SU-DHL-6 (cell line): ENCODE measurements at regions not wholly inside any gene's neighbourhood (a gene's known extent, or its start where the extent isn't known, plus 50 kb on each side); places are given as distances from the start of the nearest gene placed in this dataset.

Source experiments
- H2AFZ ChIP-seq: fragments of 200-600 bp; sonication (generic); 2 replicates; pipeline ENCODE4 v1.6.1; 2014; ENCODE audit warnings: low read depth, mild to moderate bottlenecking, moderate library complexity, mixed read lengths, antibody characterized with exemption, low read length; ENCODE audit not compliant: severe bottlenecking
- H3F3A ChIP-seq: fragments of 200-600 bp; shearing (Covaris generic); 2 replicates; pipeline ENCODE4 v1.6.0; 2016; ENCODE audit warnings: antibody characterized with exemption, mild to moderate bottlenecking; ENCODE audit not compliant: insufficient read depth
- H3K27ac ChIP-seq: fragments of 200-600 bp; sonication (generic); 2 replicates; pipeline ENCODE4 v1.5.1; 2016; ENCODE audit warnings: low read depth, mild to moderate bottlenecking, low read length, moderate library complexity, mixed read lengths
- H3K27me3 ChIP-seq: fragments of 200-600 bp; sonication (generic), shearing (Covaris generic); 2 replicates; pipeline ENCODE4 v1.6.0; 2014; ENCODE audit warnings: mild to moderate bottlenecking, low read length
- H3K36me3 ChIP-seq: fragments of 200-600 bp; sonication (generic); 2 replicates; pipeline ENCODE4 v1.6.1; 2014; ENCODE audit warnings: mild to moderate bottlenecking, low read length, mixed read lengths
- H3K4me2 ChIP-seq: fragments of 300-600, 200-600 bp; shearing (Covaris generic), sonication (generic); 2 replicates; pipeline ENCODE4 v1.6.0; 2014; ENCODE audit warnings: low read length, low read depth, mild to moderate bottlenecking; ENCODE audit not compliant: poor library complexity, severe bottlenecking
- H3K4me3 ChIP-seq: fragments of 200-600 bp; sonication (generic); 2 replicates; pipeline ENCODE4 v1.5.1; 2014; ENCODE audit warnings: antibody characterized with exemption, low read length, mild to moderate bottlenecking, mixed read lengths; ENCODE audit not compliant: insufficient read depth, poor library complexity, severe bottlenecking
- H3K79me2 ChIP-seq: fragments of 200-600 bp; sonication (generic); 2 replicates; pipeline ENCODE4 v1.6.1; 2014; ENCODE audit warnings: mild to moderate bottlenecking, low read length, moderate library complexity; ENCODE audit not compliant: insufficient read depth
- H3K9ac ChIP-seq: fragments of 200-600 bp; sonication (generic); 2 replicates; pipeline ENCODE4 v1.7.0; 2014; ENCODE audit warnings: mild to moderate bottlenecking, low read length
- H3K9me2 ChIP-seq: fragments of 200-600 bp; sonication (generic); replicated peaks from 2 replicates; pipeline ENCODE4 v1.6.1; 2014; ENCODE audit warnings: low read length; ENCODE audit not compliant: insufficient read depth
- H3K9me3 ChIP-seq: fragments of 200-600 bp; sonication (generic); 2 replicates; pipeline ENCODE4 v1.6.1; 2014; ENCODE audit warnings: low read length, mixed read lengths; ENCODE audit not compliant: insufficient read depth
- H4K20me1 ChIP-seq: fragments of 200-600 bp; sonication (generic); 2 replicates; pipeline ENCODE4 v1.6.1; 2014; ENCODE audit warnings: low read depth, mild to moderate bottlenecking, antibody characterized with exemption, low read length, moderate library complexity, mixed read lengths
- CTCF ChIP-seq: fragments of 200-600 bp; sonication (generic); IDR thresholded peaks from one replicate; pipeline ENCODE4 v1.5.1; 2017; ENCODE audit warnings: antibody characterized with exemption, mild to moderate bottlenecking, low read length, moderate library complexity; ENCODE audit not compliant: insufficient read depth, poor library complexity, severe bottlenecking
- EZH2phosphoT487 ChIP-seq: fragments of 200-600 bp; sonication (generic), shearing (Covaris generic); conservative IDR thresholded peaks from 2 replicates; pipeline ENCODE4 v1.6.1; 2018; ENCODE audit warnings: mild to moderate bottlenecking, antibody characterized with exemption, low read length, moderate library complexity, mixed read lengths

DNA sequence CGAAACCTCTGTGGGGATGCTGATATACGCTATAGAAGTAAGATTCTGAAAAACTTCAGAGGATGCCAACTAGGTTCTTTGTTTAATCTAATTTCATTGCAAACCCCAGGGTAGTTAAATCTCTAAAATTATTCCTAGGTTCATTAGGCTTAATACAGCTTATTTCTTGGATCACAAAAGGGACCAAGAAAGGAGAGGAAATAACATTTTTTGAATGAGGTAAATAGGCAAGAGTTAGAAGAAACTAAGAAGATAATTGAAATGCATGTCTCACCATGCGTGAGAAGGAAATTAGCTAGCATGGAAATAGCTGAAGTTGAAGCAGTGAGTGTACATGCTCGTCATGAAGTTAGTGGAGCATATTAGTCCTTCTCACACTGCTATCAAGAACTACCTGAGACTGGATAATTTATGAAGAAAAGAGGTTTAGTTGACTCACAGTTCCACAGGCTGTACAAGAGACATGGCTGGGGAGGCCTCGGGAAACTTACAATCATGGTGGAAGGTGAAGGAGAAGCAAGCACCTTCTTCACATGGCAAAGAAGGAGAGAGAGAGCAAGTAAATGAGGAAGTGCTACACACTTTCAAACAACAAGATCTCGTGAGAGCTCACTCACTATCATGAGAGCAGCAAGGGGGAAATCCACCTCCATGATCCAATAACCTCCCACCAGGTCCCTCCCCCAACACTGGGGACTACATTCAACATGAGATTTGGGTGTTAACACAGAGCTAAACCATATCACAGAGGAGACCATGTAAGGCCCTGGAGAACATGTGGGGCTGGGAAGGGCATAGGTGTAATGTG is 125.1 kb upstream of the OSMR start:
- no peak overlapping the region for H3K27ac ChIP-seq
- no peaks in the 10 kb centered on the region for H3K79me2 ChIP-seq
- no peak overlapping the region for H2AFZ ChIP-seq
- no peaks in the 10 kb centered on the region for H3K9me2 ChIP-seq
- no peaks in the 10 kb centered on the region for H3K9me3 ChIP-seq
- H3K9ac ChIP-seq: no peak overlapping the region
- no peaks in the 10 kb centered on the region for H3K27me3 ChIP-seq
- no peak for TF ChIP-seq CTCF
- TF ChIP-seq EZH2phosphoT487: no peak
- no peak overlapping the region for H3K4me2 ChIP-seq
- no peaks in the 10 kb centered on the region for H3F3A ChIP-seq
- H3K36me3 ChIP-seq: no peaks in the 10 kb centered on the region
- H4K20me1 ChIP-seq: no peaks in the 10 kb centered on the region
- H3K4me3 ChIP-seq: no peak overlapping the region

DNA sequence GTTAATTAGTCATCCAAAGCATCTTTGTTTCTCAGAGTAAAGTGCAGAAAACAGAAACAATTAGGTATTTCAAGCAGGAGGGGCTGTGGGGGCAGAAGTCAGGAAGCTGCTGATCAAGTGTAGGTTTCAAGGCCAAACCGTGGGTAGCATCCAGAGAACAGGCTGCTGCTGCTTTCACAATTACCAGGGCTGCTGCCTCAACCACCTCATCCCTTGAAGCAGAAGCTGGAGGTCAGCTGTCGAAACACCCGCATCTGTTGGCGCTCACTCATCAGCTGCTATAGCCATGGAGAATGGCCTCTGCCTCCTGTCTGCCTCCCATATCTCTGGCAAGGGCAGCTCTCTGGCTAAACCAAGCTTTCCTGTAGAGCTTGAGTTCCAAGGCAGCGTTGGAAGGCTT is 122.9 kb upstream of the OSMR start:
- H3K9me3 ChIP-seq: no peaks in the 10 kb centered on the region
- no peaks in the 10 kb centered on the region for H3K79me2 ChIP-seq
- H3K9ac ChIP-seq: no peak overlapping the region
- H3K4me3 ChIP-seq: no peak overlapping the region
- H3K36me3 ChIP-seq: no peaks in the 10 kb centered on the region
- TF ChIP-seq EZH2phosphoT487 (no peak), CTCF (no peak)
- no peak overlapping the region for H2AFZ ChIP-seq
- H3K4me2 ChIP-seq: no peak overlapping the region
- no peaks in the 10 kb centered on the region for H4K20me1 ChIP-seq
- H3K27ac ChIP-seq: no peak overlapping the region
- no peaks in the 10 kb centered on the region for H3K9me2 ChIP-seq
- no peaks in the 10 kb centered on the region for H3K27me3 ChIP-seq
- H3F3A ChIP-seq: no peaks in the 10 kb centered on the region

DNA sequence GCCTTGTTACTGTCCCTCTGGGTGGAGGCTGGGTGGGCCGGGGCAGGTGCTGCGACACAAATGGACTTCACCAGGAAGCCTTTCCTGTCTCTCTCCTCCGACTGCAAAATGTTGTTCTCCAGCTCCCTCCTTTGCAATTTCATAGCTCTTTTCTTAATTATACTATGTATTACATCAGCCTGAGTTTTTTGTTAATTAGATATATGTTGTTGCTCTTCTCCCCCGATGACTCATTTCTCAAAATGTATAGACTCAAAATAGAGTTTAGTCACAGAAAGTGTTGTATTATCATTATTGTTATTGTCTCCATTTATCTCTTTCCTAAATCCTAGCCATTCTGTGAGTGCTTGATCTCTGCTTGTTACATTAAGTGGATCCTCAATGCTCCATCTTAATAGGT is 122.4 kb upstream of the OSMR start:
- Histone ChIP-seq H3K27me3 (no peaks in the 10 kb centered on the region), H3K79me2 (no peaks in the 10 kb centered on the region), H3K4me2 (no peak overlapping the region), H3F3A (no peaks in the 10 kb centered on the region), H3K9me3 (no peaks in the 10 kb centered on the region), H3K36me3 (no peaks in the 10 kb centered on the region), H3K27ac (no peak overlapping the region), H4K20me1 (no peaks in the 10 kb centered on the region), H3K4me3 (no peak overlapping the region), H3K9ac (no peak overlapping the region), H3K9me2 (no peaks in the 10 kb centered on the region), H2AFZ (no peak overlapping the region)
- no peak for TF ChIP-seq EZH2phosphoT487

GRCh38 chr5:38724301-38725030 is 121.3 kb upstream of the OSMR start:
- Histone ChIP-seq H3K27ac (no peak overlapping the region), H3K79me2 (no peaks in the 10 kb centered on the region), H3K4me3 (no peak overlapping the region), H3K4me2 (no peak overlapping the region), H2AFZ (no peak overlapping the region), H3K9ac (no peak overlapping the region), H3K36me3 (no peaks in the 10 kb centered on the region), H3K27me3 (no peaks in the 10 kb centered on the region), H3K9me3 (no peaks in the 10 kb centered on the region), H3K9me2 (no peaks in the 10 kb centered on the region), H3F3A (no peaks in the 10 kb centered on the region), H4K20me1 (no peaks in the 10 kb centered on the region)
- TF ChIP-seq CTCF: no peak
- no peak for TF ChIP-seq EZH2phosphoT487
